DMS 273 (cell line): ENCODE measurements at regions not wholly inside any gene's neighbourhood (a gene's known extent, or its start where the extent isn't known, plus 50 kb on each side); places are given as distances from the start of the nearest gene placed in this dataset.
"Not testable (repeated sequence)": the region's sequence is repeated elsewhere in the genome, so short reads cannot be mapped to it uniquely, and the experiment has no call there.

Experiments
- DNase-seq: peaks from one replicate; lab custom pipeline; 2025; ENCODE audit not compliant: unreplicated experiment; lab: John Stamatoyannopoulos, UW

DNA sequence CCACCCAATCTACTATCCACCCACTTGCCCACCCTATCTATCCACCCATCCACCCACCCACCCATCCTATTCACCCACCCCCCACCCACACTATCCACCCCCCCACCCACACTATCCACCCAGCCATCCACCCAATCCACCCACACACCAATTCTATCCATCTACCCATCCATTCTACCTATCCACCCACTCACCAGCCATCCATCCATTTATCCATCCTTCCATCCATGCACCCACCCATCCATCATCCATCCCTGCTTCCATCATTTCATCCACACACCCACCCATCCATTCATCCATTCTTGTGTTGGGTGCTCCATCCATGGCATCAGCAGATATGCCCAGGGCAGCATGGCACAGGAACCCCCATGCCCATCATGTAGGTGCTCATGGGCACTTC is 1206.6 kb downstream of the BRD1 start:
- DNase-seq: no peak

DNA sequence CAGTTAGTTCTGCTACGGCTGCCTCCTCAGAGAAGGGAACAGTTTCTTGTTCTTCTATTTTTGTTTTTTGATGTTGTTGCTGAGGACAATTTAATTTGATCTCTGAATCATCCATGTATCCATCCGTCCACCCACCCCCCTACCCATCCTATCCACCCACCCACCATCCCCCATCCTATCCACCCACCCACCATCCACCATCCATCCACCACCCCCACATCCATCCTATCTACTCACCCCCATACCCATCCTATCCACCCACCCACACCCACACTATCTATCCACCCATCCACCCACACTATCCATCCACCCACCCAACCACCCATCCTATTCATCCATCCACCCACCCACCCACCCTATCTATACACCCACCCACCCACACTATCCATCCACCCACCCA is 1207.2 kb downstream of the BRD1 start:
- DNase-seq: not testable (repeated sequence)

DNA sequence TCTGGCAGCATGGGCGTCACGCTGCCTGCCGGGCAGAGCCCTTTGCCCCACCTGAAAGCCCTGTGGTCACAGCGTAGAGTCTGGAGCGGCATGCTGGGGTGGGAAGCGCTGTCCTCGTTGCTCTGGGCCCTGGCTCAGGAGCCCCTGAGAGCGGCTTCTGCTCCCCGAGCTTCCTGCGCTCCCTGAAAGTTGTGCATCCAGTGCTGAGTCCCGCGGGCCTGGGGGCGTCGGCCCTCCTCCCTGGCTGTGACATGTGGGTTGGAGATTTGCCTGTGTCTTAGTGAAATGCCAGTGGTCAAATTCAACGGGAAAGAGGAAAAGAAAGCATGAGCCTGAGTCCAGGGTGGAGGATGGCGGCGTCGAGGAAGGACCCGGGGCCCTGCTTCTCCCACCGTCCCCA is 1208.0 kb downstream of the BRD1 start:
- DNase-seq: no peak

DNA sequence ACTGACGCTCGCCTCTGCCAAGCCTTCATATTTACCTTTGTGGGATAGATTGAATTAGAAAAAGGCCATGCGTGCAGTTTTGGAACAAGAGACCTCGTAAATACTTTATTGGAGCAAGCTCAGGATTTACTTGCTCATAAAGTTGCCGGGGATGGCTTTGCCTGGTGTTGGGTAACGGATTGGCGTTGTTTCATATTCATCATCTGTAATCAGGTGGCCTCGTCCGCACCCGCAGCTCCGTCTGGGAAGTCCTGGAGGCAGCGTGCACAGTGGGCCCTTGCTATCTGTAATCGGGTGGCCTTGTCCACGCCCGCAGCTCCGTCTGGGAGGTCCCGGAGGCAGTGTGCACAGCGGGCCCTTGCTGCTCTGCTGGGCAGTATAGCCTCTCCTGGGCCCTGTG is 1209.3 kb downstream of the BRD1 start:
- DNase-seq: no peak

DNA sequence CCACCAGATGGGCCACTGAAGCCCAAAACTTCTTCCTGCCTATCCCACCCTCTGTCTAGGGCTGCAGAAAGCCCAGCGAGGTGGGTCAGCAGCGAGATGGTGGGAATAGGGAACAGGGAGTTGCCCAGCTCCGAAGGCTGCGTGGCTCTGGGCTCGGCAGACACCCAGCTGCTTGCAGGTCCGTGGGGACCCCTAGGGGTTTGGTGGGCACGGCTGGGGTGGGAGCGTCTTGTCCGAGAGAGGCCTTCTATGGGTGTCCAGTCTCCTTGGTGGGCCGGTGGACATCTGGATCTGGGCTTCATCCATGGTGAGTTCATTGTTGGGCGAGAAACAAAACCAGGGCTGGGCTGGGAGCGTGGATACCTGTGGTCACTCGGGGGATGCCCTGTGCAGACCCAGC is 1211.0 kb downstream of the BRD1 start:
- DNase-seq: no peak

DNA sequence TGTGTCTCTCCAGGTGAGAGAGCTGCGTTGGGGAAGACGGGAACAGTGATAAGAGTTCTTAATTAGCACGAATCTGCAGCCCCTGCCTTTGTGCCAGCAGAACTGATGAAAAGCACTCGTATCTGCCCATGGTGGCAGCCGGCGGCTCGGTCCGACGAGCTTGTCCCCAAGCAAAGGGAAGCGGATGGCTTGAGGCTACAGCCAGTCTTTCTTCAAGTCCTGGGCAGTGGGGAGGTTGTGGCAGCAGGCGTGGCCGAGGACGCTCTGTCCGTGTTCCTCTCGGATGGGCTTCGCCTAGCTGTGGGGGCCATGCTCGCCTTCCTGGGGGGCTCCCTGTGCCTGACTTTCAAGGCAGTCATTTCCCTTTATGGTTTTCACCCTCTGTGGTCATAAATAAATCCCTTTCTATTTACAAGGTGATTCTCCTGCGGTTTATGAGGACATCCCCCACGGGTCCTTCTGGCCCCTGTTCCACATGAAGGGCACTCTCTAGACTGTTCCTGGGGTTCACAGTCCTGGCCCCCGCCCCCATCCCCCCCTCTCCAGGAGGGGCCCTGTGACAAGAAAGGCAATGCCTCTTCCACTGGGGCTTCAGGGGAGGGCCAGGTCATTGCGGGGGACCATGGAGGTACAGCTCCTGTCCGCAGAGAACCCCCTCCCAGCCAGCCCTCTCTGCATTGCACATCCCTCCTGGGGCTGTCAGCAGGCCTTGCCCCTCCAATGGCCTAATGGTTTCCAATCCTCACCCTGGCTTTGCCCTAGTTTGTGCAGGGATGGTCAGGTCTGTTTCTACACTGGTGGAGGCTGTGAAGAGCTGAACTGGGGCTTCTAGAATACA is 1212.3 kb downstream of the BRD1 start:
- no peak for DNase-seq

DNA sequence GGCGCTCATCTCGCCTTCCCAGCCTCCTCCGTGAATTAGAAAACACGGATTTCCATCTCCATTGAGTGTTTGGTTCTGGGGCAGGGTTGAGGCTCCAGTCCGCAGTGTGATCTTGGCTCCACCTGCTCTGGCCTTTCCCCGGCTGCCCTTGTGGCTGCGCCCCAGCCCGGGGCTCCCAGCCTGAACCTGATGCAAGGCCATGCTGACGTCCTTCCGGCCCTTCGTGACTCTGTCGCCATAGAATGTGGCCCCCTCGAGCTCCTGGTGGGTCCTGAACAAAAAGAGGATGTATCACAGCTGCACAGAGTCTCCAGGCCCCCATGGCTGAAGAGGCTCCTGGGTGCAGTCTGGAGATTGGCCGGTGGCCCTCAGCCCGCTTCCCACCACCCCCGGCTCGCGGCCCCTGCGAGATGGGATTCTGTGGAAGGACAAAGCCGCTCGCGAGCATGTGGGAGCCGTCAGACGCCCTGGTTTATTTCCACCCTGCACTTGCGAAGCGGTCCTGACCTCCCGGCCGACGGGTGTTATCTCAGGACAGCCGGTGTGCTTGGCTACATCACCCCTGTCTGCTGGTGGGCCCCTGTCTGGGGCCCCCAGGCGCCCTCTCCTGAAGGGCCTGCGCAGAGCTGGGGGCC is 1214.0 kb downstream of the BRD1 start:
- no peak for DNase-seq

DNA sequence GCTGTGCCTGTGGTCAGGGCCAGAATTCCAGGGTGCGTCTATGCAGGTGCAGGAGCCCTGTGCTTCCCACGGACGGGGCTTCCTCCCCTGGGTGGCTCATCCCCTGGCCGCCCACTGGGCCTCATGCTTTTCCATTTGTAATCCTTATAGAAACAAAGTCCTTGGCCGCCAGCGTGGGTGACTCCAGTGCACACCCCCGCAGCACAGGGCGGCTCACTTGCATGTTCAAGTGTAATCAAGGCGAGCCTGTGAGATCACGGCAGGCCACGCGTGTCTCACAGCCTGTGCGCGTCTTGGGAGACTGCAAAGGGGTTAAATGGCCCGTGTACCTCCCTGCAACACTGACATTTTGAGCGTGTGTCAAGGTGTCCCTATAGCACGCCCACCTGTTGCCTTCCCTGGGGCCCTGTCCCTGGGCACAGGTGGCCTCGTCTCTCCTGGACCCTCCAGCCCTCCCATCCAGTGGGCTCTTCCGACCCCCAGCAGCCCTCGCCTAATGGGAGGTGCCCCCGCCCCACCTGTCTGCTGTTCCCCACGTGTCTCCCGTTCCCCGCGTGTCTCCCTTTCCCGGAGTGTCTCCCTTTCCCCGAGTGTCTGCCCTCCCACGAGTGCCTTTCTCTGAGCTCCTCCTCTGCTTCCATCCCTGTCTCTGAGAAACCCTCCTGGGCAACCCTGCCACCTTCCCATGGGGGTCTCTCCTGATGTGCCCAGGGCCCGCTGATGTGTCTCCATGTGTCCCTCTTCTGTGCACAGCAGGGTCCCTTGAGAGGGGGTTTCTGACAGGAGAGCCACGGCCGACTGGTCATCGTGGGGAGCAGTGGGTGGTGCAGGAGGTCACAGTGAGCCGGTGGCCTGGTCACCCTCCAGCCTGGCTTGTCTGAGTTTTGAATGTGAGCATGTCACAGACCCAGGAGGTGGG is 1215.3 kb downstream of the BRD1 start:
- DNase-seq: no peak

DNA sequence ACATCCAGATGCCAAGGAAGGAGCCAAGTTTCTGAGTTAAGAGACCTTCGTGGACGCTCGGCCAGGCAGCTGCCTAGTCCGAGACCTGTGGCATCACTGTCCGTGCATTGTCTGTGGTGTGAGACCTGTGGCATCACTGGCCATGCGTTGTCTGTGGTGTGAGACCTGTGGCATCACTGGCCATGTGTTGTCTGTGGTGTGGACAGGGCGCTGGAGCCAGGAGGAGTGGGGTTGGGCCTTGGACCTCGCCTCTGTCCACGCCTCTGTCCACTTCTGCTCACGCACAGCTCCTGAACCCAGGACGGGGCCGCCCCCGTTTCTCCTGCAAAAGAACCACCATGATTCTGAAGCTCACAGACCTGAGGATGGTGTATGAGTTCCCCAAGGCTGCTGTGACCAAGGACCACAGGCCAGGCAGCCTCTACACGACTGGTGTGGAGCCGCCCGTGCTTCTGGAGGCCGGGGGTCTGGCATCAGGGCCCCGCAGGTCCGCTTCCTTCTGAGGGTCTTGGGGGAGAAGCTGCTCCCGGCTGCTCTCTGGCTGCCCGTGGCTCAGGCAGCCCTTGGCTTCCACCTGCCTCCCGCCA is 1218.3 kb downstream of the BRD1 start:
- no peak for DNase-seq

DNA sequence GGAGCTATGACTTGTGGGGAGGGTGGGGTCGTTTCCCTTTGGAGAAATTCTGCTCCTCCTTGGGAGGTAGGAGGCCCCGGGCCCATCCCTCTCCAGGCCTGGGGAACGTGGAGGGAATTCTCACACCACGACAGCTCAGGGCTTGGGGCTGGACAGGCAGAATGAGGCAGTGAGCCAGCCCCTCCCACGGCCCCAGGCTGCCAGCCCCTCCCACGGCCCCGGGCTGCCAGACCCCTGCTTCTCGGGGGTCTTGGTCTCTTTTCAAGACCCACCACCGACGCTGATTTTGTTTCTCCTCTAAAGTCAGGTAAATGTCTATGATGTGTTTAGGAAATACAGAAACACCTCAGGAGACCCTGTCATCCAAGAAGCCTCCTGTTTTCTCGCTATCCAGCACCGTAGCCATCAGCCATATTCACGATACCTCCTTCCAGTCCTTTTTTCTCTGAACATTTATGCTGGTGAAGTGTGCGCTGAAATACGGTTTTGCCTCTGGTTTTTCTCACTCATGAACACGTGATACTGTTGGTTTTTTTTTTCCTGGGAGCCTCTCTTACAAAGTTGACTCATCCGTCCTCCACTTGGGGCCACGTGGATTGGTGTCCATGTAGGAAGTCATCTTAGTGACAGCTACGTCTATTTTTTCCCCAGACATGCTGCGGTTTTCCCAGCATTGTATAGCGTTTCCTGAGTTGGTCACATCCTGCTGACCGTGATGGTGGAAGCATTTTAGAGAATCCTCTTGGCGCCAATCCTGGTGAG is 1219.6 kb downstream of the BRD1 start:
- DNase-seq: no peak

DNA sequence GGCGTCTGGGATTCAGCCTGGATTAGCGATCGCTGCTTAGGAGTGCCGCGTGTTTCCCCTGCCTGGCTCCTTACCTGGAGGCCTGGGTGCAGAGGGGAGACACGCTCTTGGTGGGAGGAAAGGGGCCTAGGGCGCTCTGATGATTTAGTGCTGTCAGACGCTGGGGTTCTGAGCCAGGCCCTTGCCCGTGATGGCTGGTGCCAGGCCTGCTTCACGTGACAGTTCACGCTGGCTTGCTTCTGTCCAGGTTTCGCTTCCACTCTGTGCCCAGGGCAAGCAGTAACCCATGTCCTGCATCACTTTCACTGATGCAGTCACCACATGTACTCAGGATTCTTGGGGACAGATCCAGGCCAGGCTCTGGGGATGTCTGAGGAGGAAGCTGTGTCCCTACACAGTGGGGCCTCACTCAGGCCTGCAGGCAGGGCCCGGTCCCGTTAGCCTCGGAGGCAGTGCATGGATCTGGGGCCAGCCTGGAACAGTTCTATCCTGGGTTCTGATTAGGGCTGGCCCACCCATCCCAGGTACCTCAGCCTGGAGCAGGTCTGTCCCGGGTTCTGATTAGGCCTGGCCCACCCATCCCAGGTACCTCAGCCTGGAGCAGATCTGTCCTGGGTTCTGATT is 1220.9 kb downstream of the BRD1 start:
- no peak for DNase-seq

DNA sequence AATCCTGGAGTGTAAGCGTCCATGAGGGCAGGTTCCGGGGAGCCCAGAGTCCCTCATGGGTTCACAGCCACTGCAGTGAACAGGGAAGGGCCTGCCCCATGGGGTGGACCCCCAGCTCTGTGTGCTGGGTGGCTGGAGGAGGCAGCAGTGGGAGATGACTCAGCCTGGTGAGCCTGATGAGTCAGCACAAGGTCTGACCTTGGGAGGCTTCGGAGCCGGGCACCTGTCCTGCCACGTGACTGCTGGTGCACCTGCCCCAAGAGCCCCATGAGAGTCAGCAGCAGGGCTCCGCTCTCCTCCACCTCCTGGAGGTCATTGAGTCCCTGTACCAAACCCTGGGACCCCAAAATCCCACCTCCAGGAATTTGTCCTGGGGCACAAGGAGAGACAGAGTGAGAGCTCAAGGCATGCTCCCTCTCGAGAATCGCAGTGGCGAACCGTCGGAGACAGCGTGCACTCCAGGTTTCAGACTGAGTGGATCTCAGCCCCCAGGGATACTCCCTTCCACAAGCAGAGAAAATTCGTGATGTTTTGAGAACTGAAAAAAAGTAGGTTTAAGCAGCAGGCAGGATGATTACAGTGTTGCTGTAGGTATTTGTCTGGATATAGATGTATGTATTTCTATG is 1221.7 kb downstream of the BRD1 start:
- no peak for DNase-seq

GRCh38 chr22:48605125-48605524 is 1222.5 kb downstream of the BRD1 start:
- no peak for DNase-seq

DNA sequence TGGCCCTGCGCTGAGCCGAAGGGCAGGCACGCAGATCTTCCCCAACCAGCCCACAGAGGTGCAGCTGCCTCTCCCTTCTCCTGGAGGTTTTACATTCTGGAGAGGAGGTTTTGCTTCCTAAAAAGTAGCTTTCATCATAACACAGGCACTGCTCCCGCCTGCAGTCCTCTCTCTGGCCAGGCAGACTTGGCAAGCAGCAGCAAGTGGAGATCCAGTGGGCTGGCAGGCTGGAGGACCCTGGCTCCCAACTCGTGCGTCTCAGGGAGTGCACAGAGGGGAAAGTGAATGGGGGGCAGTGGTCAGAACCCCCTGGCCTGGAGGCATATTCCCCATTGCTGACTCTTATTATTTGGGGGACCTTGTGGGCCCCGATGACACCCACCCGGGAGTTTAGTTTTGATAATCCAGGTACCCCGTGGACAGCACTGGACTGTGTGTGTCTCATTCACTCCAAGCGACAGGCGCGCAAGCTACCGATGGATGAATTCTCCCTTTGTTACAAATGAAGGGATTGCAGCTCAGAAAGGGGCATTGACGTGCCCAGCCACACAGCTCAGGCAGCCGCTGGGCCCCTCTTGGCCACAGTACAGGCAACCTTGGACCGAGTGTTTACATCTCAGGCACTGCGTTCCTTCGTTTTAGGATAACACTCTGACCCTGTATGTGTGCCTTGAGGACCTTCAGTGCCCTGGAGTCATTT is 1223.9 kb downstream of the BRD1 start:
- no peak for DNase-seq

DNA sequence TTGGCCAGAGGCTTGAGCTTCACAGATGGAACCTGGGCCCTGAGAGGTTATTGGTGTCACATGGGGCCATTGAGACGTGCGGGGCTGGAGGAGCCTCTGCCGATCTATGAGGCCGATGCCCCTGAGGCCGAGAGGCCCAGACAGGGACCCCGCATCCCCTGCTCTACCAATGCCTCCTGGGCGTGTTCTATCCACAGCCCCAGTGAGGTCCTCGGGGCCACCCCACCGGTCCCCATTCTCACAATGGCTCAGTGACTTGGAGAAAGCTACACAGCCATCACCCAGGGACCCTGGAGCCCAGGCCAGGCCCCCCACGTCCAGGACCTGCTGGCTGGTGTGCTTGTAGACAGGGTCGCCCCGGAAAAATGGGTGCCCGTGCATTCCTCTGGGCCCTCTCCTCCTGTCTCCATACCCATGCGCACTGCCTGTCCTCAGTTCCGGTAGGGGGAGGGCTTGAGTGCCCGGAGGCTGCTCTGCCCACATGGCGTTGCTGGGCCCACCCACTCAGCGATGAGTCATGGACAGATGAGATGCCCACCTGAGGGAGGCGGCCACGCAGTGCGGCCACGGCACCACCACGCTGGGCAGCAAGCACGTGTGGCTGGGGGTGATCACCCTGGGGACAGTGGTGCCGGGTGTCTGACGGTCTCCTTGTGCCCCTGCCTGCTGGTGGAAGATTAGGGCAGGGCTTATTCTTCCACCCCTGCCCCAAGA is 1224.7 kb downstream of the BRD1 start:
- DNase-seq: no peak

DNA sequence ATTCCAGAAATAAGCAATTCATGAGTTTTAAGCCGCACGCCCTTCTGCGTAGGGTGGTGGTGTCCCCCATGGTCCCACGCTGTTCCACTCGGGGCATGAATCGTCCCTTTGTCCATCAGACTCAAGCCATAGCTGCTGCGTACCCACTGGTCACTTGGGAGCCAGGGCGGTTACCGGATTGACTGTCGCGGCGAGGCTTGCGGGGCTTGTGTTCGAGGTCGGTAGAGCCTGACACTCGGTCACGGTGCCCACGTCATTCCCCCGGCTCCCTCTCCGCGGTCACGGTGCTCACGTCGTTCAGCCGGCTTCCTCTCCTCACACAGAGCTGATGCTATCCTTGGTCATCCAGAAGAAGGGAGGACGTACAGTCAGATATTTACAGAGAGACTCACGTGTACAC is 1227.0 kb downstream of the BRD1 start:
- no peak for DNase-seq

DNA sequence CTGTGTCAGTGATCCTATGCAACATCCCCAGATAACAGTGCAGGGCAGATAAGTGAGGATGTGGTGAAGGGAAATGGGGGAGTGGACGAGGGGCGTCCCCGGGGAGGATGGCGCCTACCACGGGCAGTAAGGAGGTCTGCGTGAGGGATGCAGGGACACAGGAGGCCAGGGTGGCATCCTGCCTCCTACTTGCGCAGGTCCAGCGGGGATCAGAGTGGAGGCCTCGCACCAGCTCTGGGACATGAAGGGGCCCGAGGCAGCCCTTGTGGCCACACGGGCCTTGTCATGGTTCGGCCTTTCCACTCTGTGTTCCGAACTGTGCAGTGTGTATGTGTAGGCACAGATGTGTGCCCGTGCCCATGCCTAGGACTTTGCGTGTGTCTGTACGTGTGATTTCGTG is 1227.5 kb downstream of the BRD1 start:
- DNase-seq: no peak

DNA sequence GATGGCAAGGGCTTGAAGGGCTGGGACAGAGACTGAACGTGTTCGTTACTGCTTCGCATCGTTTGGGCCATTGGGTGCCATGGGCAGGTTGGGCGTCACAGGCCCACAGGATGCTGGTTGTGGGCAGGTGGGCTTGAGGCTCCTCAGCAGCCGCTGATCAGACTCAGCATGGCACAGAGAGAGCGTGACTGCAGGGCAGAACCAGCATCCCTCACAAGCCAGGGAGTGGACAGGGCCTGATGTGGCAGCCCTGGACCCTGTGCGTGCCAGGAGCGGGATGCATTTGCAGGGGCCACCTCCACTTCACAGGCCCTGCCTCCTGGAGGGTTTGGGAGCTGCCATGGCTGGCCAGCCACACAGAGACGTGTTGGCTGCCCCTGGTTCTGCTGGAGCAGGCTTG is 1228.3 kb downstream of the BRD1 start:
- DNase-seq: no peak
